HepG2 (cell line): ENCODE measurements at regions not wholly inside any gene's neighbourhood (a gene's known extent, or its start where the extent isn't known, plus 50 kb on each side); places are given as distances from the start of the nearest gene placed in this dataset.

Experiments
- DZIP1 ChIP-seq: sonication (generic); formaldehyde crosslinking; IDR thresholded peaks from 2 replicates; pipeline ENCODE4 v1.5.0; 2020; ENCODE audit warnings: mild to moderate bottlenecking, missing genetic modification reagents
- IKZF5 ChIP-seq: IDR thresholded peaks from 2 replicates; pipeline ENCODE4 v1.6.1; 2018; ENCODE audit warnings: missing genetic modification reagents, mild to moderate bottlenecking, missing compliant biosample characterization
- MXD1 ChIP-seq: sonication (generic); formaldehyde crosslinking; IDR thresholded peaks from 2 replicates; pipeline ENCODE4 v1.4.0; 2020; ENCODE audit warnings: mild to moderate bottlenecking, missing genetic modification reagents
- NR0B2 ChIP-seq: sonication (generic); formaldehyde crosslinking; IDR thresholded peaks from 2 replicates; pipeline ENCODE4 v1.4.0; 2020; ENCODE audit warnings: mild to moderate bottlenecking, missing genetic modification reagents
- PHF5A ChIP-seq: IDR thresholded peaks from one replicate; pipeline ENCODE4 v1.6.1; 2018; ENCODE audit warnings: low read depth, missing genetic modification reagents; ENCODE audit not compliant: unreplicated experiment
- SUZ12 ChIP-seq: fragments of 150-350 bp; IDR thresholded peaks from 2 replicates; pipeline ENCODE4 v1.6.1; 2014; ENCODE audit warnings: low read depth, low read length
- ZMAT5 ChIP-seq: sonication (generic); formaldehyde crosslinking; IDR thresholded peaks from 2 replicates; pipeline ENCODE4 v1.5.0; 2020; ENCODE audit warnings: mild to moderate bottlenecking, low read depth, missing genetic modification reagents, borderline replicate concordance
- ZNF101 ChIP-seq: sonication (generic); formaldehyde crosslinking; IDR thresholded peaks from 2 replicates; pipeline ENCODE4 v1.4.0; 2020; ENCODE audit warnings: mild to moderate bottlenecking, low read depth, missing genetic modification reagents, borderline replicate concordance
- ZNF407 ChIP-seq: sonication (generic); formaldehyde crosslinking; IDR thresholded peaks from one replicate; pipeline ENCODE4 v1.5.1; 2020; ENCODE audit warnings: mild to moderate bottlenecking, missing genetic modification reagents; ENCODE audit errors: not compliant biosample characterization
- ZNF431 ChIP-seq: sonication (generic); formaldehyde crosslinking; IDR thresholded peaks from 2 replicates; pipeline ENCODE4 v1.9.0; 2022; ENCODE audit warnings: missing genetic modification reagents, low read depth, mild to moderate bottlenecking, borderline replicate concordance
- ZNF484 ChIP-seq: sonication (generic); formaldehyde crosslinking; IDR thresholded peaks from 2 replicates; pipeline ENCODE4 v1.5.1; 2020; ENCODE audit warnings: mild to moderate bottlenecking, low read depth, missing genetic modification reagents, borderline replicate concordance
- ZSCAN29 ChIP-seq: sonication (generic); formaldehyde crosslinking; conservative IDR thresholded peaks from 2 replicates; pipeline ENCODE4 v1.4.0; 2020; ENCODE audit warnings: mild to moderate bottlenecking, missing genetic modification reagents

- TF ChIP-seq ZNF407 (CRISPR knock-in tag) (no peak), SUZ12 (no peak), ZSCAN29 (CRISPR knock-in tag) (no peak), MXD1 (CRISPR knock-in tag) (no peak), ZNF431 (CRISPR knock-in tag) (no peak), ZNF101 (CRISPR knock-in tag) (no peak), PHF5A (no peak), ZMAT5 (CRISPR knock-in tag) (no peak), IKZF5 (CRISPR knock-in tag) (no peak), ZNF484 (no peak), DZIP1 (CRISPR knock-in tag) (no peak), NR0B2 (no peak)
- TF ChIP-seq, all 625 proteins: peak for 0
These were observed 55.4 kb upstream of the MET start (continued) for GRCh38 chr7:116616555-116617059.
